OCI-LY3 (cell line): ENCODE measurements at regions not wholly inside any gene's neighbourhood (a gene's known extent, or its start where the extent isn't known, plus 50 kb on each side); places are given as distances from the start of the nearest gene placed in this dataset.

ENCODE experiments used
- H2AFZ ChIP-seq: fragments of 200-600, 300-600 bp; shearing (Covaris generic); 2 replicates; pipeline ENCODE4 v1.6.0; 2014; ENCODE audit warnings: antibody characterized with exemption, low read depth, low read length
- H3K27ac ChIP-seq: fragments of 200-600, 300-600 bp; sonication (generic); 2 replicates; pipeline ENCODE4 v1.5.1; 2014; ENCODE audit warnings: mild to moderate bottlenecking, low read length, moderate library complexity, mixed read lengths
- H3K27me3 ChIP-seq: fragments of 200-600, 300-600 bp; sonication (generic); 2 replicates; pipeline ENCODE4 v1.6.1; 2014; ENCODE audit warnings: low read depth, low read length, mixed read lengths
- H3K36me3 ChIP-seq: fragments of 200-600, 300-600 bp; sonication (generic); replicated peaks from 2 replicates; pipeline ENCODE3; 2014; ENCODE audit warnings: low read depth, low read length, mixed read lengths
- H3K4me1 ChIP-seq: fragments of 300-600, 200-600 bp; sonication (generic); 2 replicates; pipeline ENCODE4 v1.6.1; 2014; ENCODE audit warnings: low read length, mixed read lengths
- H3K4me2 ChIP-seq: fragments of 200-600, 300-600 bp; sonication (generic); 2 replicates; pipeline ENCODE4 v1.6.1; 2014; ENCODE audit warnings: low read length, mixed read lengths
- H3K4me3 ChIP-seq: fragments of 300-600, 200-600 bp; sonication (generic); 2 replicates; pipeline ENCODE4 v1.5.1; 2014; ENCODE audit warnings: antibody characterized with exemption, mild to moderate bottlenecking, low read length, moderate library complexity
- H3K79me2 ChIP-seq: fragments of 300-600, 200-600 bp; shearing (Covaris generic); 2 replicates; pipeline ENCODE4 v1.6.1; 2014; ENCODE audit warnings: mild to moderate bottlenecking, low read length, mixed read lengths
- H3K9ac ChIP-seq: fragments of 300-600, 200-600 bp; shearing (Covaris generic); 2 replicates; pipeline ENCODE4 v1.6.0; 2014; ENCODE audit warnings: mild to moderate bottlenecking, low read length, moderate library complexity
- H3K9me3 ChIP-seq: fragments of 200-600, 300-600 bp; shearing (Covaris generic); 2 replicates; pipeline ENCODE4 v1.6.1; 2014; ENCODE audit warnings: low read length, mixed read lengths; ENCODE audit not compliant: insufficient read depth
- H4K20me1 ChIP-seq: fragments of 200-600, 300-600 bp; sonication (generic); 2 replicates; pipeline ENCODE4 v1.6.1; 2016; ENCODE audit warnings: low read length, mixed read lengths; ENCODE audit not compliant: insufficient read depth
- EZH2phosphoT487 ChIP-seq: fragments of 200-600 bp; shearing (Covaris generic); IDR thresholded peaks from 2 replicates; pipeline ENCODE4 v1.6.1; 2018; ENCODE audit warnings: antibody characterized with exemption, mixed run types, low read depth
- TF ChIP-seq, protein P1 (sequence below): fragments of 200-600, 300-600 bp; sonication (generic); IDR thresholded peaks from 2 replicates; pipeline ENCODE4 v1.5.1; 2014; ENCODE audit warnings: antibody characterized with exemption, low read length, low read depth

- H2AFZ ChIP-seq, result no peak overlapping the region
- no peaks in the 10 kb centered on the region for H3K9me3 ChIP-seq
- no peak overlapping the region for H3K9ac ChIP-seq
- no peaks in the 10 kb centered on the region for H3K27me3 ChIP-seq
- H3K36me3 ChIP-seq, result no peaks in the 10 kb centered on the region
- H3K4me3 ChIP-seq, result no peak overlapping the region
- H3K79me2 ChIP-seq, result no peaks in the 10 kb centered on the region
- H3K4me2 ChIP-seq, result no peak overlapping the region
- H3K4me1 ChIP-seq, result no peaks in the 10 kb centered on the region
- TF ChIP-seq, protein P1, sequence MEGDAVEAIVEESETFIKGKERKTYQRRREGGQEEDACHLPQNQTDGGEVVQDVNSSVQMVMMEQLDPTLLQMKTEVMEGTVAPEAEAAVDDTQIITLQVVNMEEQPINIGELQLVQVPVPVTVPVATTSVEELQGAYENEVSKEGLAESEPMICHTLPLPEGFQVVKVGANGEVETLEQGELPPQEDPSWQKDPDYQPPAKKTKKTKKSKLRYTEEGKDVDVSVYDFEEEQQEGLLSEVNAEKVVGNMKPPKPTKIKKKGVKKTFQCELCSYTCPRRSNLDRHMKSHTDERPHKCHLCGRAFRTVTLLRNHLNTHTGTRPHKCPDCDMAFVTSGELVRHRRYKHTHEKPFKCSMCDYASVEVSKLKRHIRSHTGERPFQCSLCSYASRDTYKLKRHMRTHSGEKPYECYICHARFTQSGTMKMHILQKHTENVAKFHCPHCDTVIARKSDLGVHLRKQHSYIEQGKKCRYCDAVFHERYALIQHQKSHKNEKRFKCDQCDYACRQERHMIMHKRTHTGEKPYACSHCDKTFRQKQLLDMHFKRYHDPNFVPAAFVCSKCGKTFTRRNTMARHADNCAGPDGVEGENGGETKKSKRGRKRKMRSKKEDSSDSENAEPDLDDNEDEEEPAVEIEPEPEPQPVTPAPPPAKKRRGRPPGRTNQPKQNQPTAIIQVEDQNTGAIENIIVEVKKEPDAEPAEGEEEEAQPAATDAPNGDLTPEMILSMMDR, result no peak
- no peak for TF ChIP-seq EZH2phosphoT487
- no peaks in the 10 kb centered on the region for H4K20me1 ChIP-seq
- no peak overlapping the region for H3K27ac ChIP-seq
These were observed 477.2 kb downstream of the ZEB2 start for GRCh38 chr2:144042751-144043150.

DNA sequence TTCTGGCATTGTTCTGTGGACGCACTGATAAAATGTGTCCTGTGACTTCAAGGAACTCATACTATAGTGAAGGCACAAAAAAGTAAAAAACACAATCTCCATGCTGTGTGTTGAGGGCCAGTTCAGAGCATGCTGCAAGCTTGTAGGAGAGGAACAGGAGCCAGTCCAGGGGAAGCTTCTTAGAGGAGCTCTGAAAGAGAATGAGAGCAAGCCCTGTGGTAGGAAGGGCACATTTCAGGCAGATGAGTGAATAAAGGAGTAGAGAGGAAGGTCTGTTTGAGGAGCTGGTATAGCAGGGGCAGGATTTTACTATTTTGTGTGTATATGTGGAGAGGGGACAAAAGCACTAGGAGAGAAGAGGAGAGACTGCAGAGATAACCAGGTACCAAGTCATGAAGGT lies 478.3 kb downstream of the ZEB2 start:
- no peaks in the 10 kb centered on the region for H3K36me3 ChIP-seq
- no peak overlapping the region for H3K27ac ChIP-seq
- H3K4me3 ChIP-seq, result no peak overlapping the region
- no peaks in the 10 kb centered on the region for H3K4me1 ChIP-seq
- H3K4me2 ChIP-seq, result no peak overlapping the region
- no peaks in the 10 kb centered on the region for H3K9me3 ChIP-seq
- H4K20me1 ChIP-seq, result no peaks in the 10 kb centered on the region
- H2AFZ ChIP-seq, result no peak overlapping the region
- H3K9ac ChIP-seq, result no peak overlapping the region
- no peaks in the 10 kb centered on the region for H3K79me2 ChIP-seq
- no peak for TF ChIP-seq EZH2phosphoT487
- TF ChIP-seq, protein P1, result no peak
- H3K27me3 ChIP-seq, result no peaks in the 10 kb centered on the region

GRCh38 chr2:144040834-144041233 lies 479.1 kb downstream of the ZEB2 start:
- Histone ChIP-seq H3K9ac (no peak overlapping the region), H4K20me1 (no peaks in the 10 kb centered on the region), H3K4me2 (no peak overlapping the region), H3K36me3 (no peaks in the 10 kb centered on the region), H3K4me3 (no peak overlapping the region), H2AFZ (no peak overlapping the region), H3K9me3 (no peaks in the 10 kb centered on the region), H3K79me2 (no peaks in the 10 kb centered on the region), H3K4me1 (no peaks in the 10 kb centered on the region), H3K27me3 (no peaks in the 10 kb centered on the region), H3K27ac (no peak overlapping the region)
- TF ChIP-seq, protein P1, result no peak
- TF ChIP-seq EZH2phosphoT487, result no peak

GRCh38 chr2:144032566-144032965 lies 487.4 kb downstream of the ZEB2 start:
- no peak overlapping the region for H3K9ac ChIP-seq
- H3K79me2 ChIP-seq, result no peaks in the 10 kb centered on the region
- TF ChIP-seq, protein P1, result no peak

More at GRCh38 chr2:144032566-144032965, 487.4 kb downstream of the ZEB2 start:
- Histone ChIP-seq H3K4me3 (no peak overlapping the region), H3K9me3 (no peaks in the 10 kb centered on the region), H3K27me3 (no peaks in the 10 kb centered on the region), H3K4me1 (no peaks in the 10 kb centered on the region), H3K36me3 (no peaks in the 10 kb centered on the region), H2AFZ (no peak overlapping the region), H3K27ac (no peak overlapping the region), H4K20me1 (no peaks in the 10 kb centered on the region), H3K4me2 (no peak overlapping the region)
